K562 (cell line): ENCODE measurements at regions not wholly inside any gene's neighbourhood (a gene's known extent, or its start where the extent isn't known, plus 50 kb on each side); places are given as distances from the start of the nearest gene placed in this dataset.

Experiments used
- AFF4 ChIP-seq: sonication (generic); formaldehyde crosslinking; IDR thresholded peaks from 2 replicates; pipeline ENCODE4 v1.8.0; 2023; ENCODE audit warnings: mild to moderate bottlenecking, missing genetic modification reagents
- BRCA1 ChIP-seq, 2 experiments: fragments of 450-650 bp in 1 of 2; sonication (generic) in 1 of 2; formaldehyde crosslinking in 1 of 2; IDR thresholded peaks; 2 replicates each; pipeline versions ENCODE4 v1.5.0 to v1.6.1; 2017 to 2020; ENCODE audit warnings: mild to moderate bottlenecking in 1 of 2, missing genetic modification reagents in 1 of 2
- BRD4 ChIP-seq: fragments of 200-600 bp; sonication (generic); IDR thresholded peaks from 2 replicates; pipeline ENCODE4 v1.6.1; 2017; ENCODE audit warnings: inconsistent platforms
- CHD2 ChIP-seq: IDR thresholded peaks from 2 replicates; pipeline ENCODE4 v1.6.1; 2011; ENCODE audit warnings: low read depth, low read length
- FOXA1 ChIP-seq: fragments of 450-650 bp; IDR thresholded peaks from 2 replicates; pipeline ENCODE4 v1.6.1; 2016; ENCODE audit warnings: mild to moderate bottlenecking, borderline replicate concordance
- SRSF9 ChIP-seq: fragments of 200-400 bp; formaldehyde crosslinking; IDR thresholded peaks from 2 replicates; pipeline ENCODE4 v1.6.1; 2017; ENCODE audit warnings: low read depth, low read length, borderline replicate concordance
- ZNF224 ChIP-seq: sonication (generic); formaldehyde crosslinking; IDR thresholded peaks from 2 replicates; pipeline ENCODE4 v1.8.0; 2022; ENCODE audit warnings: mild to moderate bottlenecking, missing genetic modification reagents
- ZNF512 ChIP-seq: IDR thresholded peaks from 2 replicates; pipeline ENCODE4 v1.6.1; 2016; ENCODE audit warnings: missing genetic modification characterization, missing compliant biosample characterization

GRCh38 chr13:60765700-60766411 lies 368.8 kb downstream of the TDRD3 start (continued):
- TF ChIP-seq ZNF512, result no peak
- no peak for TF ChIP-seq SRSF9
- TF ChIP-seq AFF4 (CRISPR knock-in tag), result no peak
- no peak for TF ChIP-seq BRD4
- TF ChIP-seq CHD2, result no peak
- no peak for TF ChIP-seq BRCA1 (IDR thresholded peaks at IDR 0.05)
- TF ChIP-seq BRCA1 (CRISPR knock-in tag; IDR thresholded peaks at IDR 0.05), result no peak
- TF ChIP-seq ZNF224 (CRISPR knock-in tag), result no peak
- TF ChIP-seq FOXA1, result no peak
